Activated naive CD8-positive, alpha-beta T cell treated with anti-CD3 and anti-CD28 coated beads, Interleukin-2, amount 50 U/mL, for 24 hours (primary cell): ENCODE measurements at regions not wholly inside any gene's neighbourhood (a gene's known extent, or its start where the extent isn't known, plus 50 kb on each side); places are given as distances from the start of the nearest gene placed in this dataset.
"Not testable (repeated sequence)": the region's sequence is repeated elsewhere in the genome, so short reads cannot be mapped to it uniquely, and the experiment has no call there.

Source experiments
- ATAC-seq: fragments of 150-1000 bp; cut with Tn5 transposase; one replicate; pipeline ENCODE4 v1.10.0; 2021
- DNase-seq: peaks from one replicate; pipeline ENCODE4 v3.0.0; 2021
- H3K27ac Mint-ChIP-seq: one replicate; pipeline ENCODE4 v1.8.0; 2021; ENCODE audit warnings: mild to moderate bottlenecking, mixed read lengths
- H3K27me3 Mint-ChIP-seq: one replicate; pipeline ENCODE4 v1.8.0; 2021; ENCODE audit warnings: mixed read lengths
- H3K36me3 Mint-ChIP-seq: one replicate; pipeline ENCODE4 v1.8.0; 2021; ENCODE audit warnings: low read depth, mixed read lengths
- H3K4me1 Mint-ChIP-seq: one replicate; pipeline ENCODE4 v1.8.0; 2021; ENCODE audit warnings: mixed read lengths
- H3K4me3 Mint-ChIP-seq: one replicate; pipeline ENCODE4 v1.8.0; 2021; ENCODE audit warnings: mild to moderate bottlenecking, moderate library complexity, mixed read lengths
- H3K9me3 Mint-ChIP-seq: one replicate; pipeline ENCODE4 v1.8.0; 2021; ENCODE audit warnings: mixed read lengths

- no peak for DNase-seq
- Mint-ChIP-seq H3K27ac (no peak overlapping the region), H3K4me3 (no peak overlapping the region), H3K36me3 (no peaks in the 10 kb centered on the region), H3K27me3 (no peaks in the 10 kb centered on the region), H3K9me3 (peaks cover 13% of the 10 kb centered on the region), H3K4me1 (peaks cover 3% of the 10 kb centered on the region)
- no peak for ATAC-seq
Measured at GRCh38 chr7:81284576-81284975, 365.7 kb upstream of the SEMA3C start.

- Mint-ChIP-seq H3K36me3 (no peaks in the 10 kb centered on the region), H3K9me3 (peaks cover 10% of the 10 kb centered on the region), H3K27me3 (no peaks in the 10 kb centered on the region), H3K4me3 (no peak overlapping the region), H3K27ac (no peak overlapping the region), H3K4me1 (peaks cover 3% of the 10 kb centered on the region)
- ATAC-seq (no peak), DNase-seq (no peak)
Measured at GRCh38 chr7:81280531-81280930, 361.7 kb upstream of the SEMA3C start.

- H3K4me1 Mint-ChIP-seq, result no peaks in the 10 kb centered on the region
- no peaks in the 10 kb centered on the region for H3K9me3 Mint-ChIP-seq
- no peak overlapping the region for H3K27ac Mint-ChIP-seq
- H3K27me3 Mint-ChIP-seq, result no peaks in the 10 kb centered on the region
- ATAC-seq (no peak), DNase-seq (no peak)
- no peaks in the 10 kb centered on the region for H3K36me3 Mint-ChIP-seq
- H3K4me3 Mint-ChIP-seq, result no peak overlapping the region
Measured at GRCh38 chr7:81277691-81278090, 358.8 kb upstream of the SEMA3C start.

GRCh38 chr7:81273601-81274397 lies 354.9 kb upstream of the SEMA3C start:
- DNase-seq, result no peak
- H3K36me3 Mint-ChIP-seq, result no peaks in the 10 kb centered on the region
- H3K9me3 Mint-ChIP-seq, result no peaks in the 10 kb centered on the region
- no peak overlapping the region for H3K27ac Mint-ChIP-seq
- no peaks in the 10 kb centered on the region for H3K4me1 Mint-ChIP-seq
- H3K4me3 Mint-ChIP-seq, result no peak overlapping the region
- H3K27me3 Mint-ChIP-seq, result no peaks in the 10 kb centered on the region
- ATAC-seq, result no peak

GRCh38 chr7:81272176-81272575 lies 353.3 kb upstream of the SEMA3C start:
- no peak overlapping the region for H3K27ac Mint-ChIP-seq
- ATAC-seq (no peak), DNase-seq (no peak)
- H3K4me1 Mint-ChIP-seq, result no peaks in the 10 kb centered on the region
- no peaks in the 10 kb centered on the region for H3K36me3 Mint-ChIP-seq
- no peak overlapping the region for H3K4me3 Mint-ChIP-seq
- H3K9me3 Mint-ChIP-seq, result peaks cover 3% of the 10 kb centered on the region
- H3K27me3 Mint-ChIP-seq, result no peaks in the 10 kb centered on the region

GRCh38 chr7:81268551-81268950 lies 349.7 kb upstream of the SEMA3C start:
- no peak for DNase-seq
- ATAC-seq, result no peak
- H3K27me3 Mint-ChIP-seq, result no peaks in the 10 kb centered on the region
- H3K27ac Mint-ChIP-seq, result no peak overlapping the region
- H3K9me3 Mint-ChIP-seq, result peaks cover 3% of the 10 kb centered on the region
- no peaks in the 10 kb centered on the region for H3K4me1 Mint-ChIP-seq
- no peaks in the 10 kb centered on the region for H3K36me3 Mint-ChIP-seq
- H3K4me3 Mint-ChIP-seq, result no peak overlapping the region

GRCh38 chr7:81267508-81267907 lies 348.7 kb upstream of the SEMA3C start:
- H3K36me3 Mint-ChIP-seq, result no peaks in the 10 kb centered on the region
- H3K27ac Mint-ChIP-seq, result no peak overlapping the region
- no peaks in the 10 kb centered on the region for H3K4me1 Mint-ChIP-seq
- DNase-seq (no peak), ATAC-seq (no peak)
- no peaks in the 10 kb centered on the region for H3K27me3 Mint-ChIP-seq
- H3K4me3 Mint-ChIP-seq, result no peak overlapping the region
- peaks cover 3% of the 10 kb centered on the region for H3K9me3 Mint-ChIP-seq

GRCh38 chr7:81264116-81264515 lies 345.3 kb upstream of the SEMA3C start:
- Mint-ChIP-seq H3K27ac (no peak overlapping the region), H3K9me3 (peaks cover 14% of the 10 kb centered on the region), H3K4me3 (no peak overlapping the region), H3K4me1 (no peaks in the 10 kb centered on the region), H3K27me3 (no peaks in the 10 kb centered on the region), H3K36me3 (no peaks in the 10 kb centered on the region)
- DNase-seq (no peak), ATAC-seq (no peak)

GRCh38 chr7:81260152-81260551 lies 341.3 kb upstream of the SEMA3C start:
- no peaks in the 10 kb centered on the region for H3K36me3 Mint-ChIP-seq
- ATAC-seq (no peak), DNase-seq (no peak)
- H3K4me3 Mint-ChIP-seq, result no peak overlapping the region
- H3K9me3 Mint-ChIP-seq, result peaks cover 20% of the 10 kb centered on the region
- no peak overlapping the region for H3K27ac Mint-ChIP-seq
- no peaks in the 10 kb centered on the region for H3K27me3 Mint-ChIP-seq
- no peaks in the 10 kb centered on the region for H3K4me1 Mint-ChIP-seq

- H3K9me3 Mint-ChIP-seq, result peaks cover 24% of the 10 kb centered on the region
- H3K27ac Mint-ChIP-seq, result no peak overlapping the region
- no peaks in the 10 kb centered on the region for H3K27me3 Mint-ChIP-seq
- DNase-seq, result no peak
- no peaks in the 10 kb centered on the region for H3K36me3 Mint-ChIP-seq
- ATAC-seq, result no peak
- no peaks in the 10 kb centered on the region for H3K4me1 Mint-ChIP-seq
- H3K4me3 Mint-ChIP-seq, result no peak overlapping the region
Measured at GRCh38 chr7:81256991-81257390, 338.1 kb upstream of the SEMA3C start.

GRCh38 chr7:81248420-81248819 lies 329.6 kb upstream of the SEMA3C start:
- no peak overlapping the region for H3K27ac Mint-ChIP-seq
- no peak for DNase-seq
- peaks cover 12% of the 10 kb centered on the region for H3K9me3 Mint-ChIP-seq
- H3K27me3 Mint-ChIP-seq, result peaks cover 2% of the 10 kb centered on the region
- no peaks in the 10 kb centered on the region for H3K36me3 Mint-ChIP-seq
- no peak overlapping the region for H3K4me3 Mint-ChIP-seq
- no peaks in the 10 kb centered on the region for H3K4me1 Mint-ChIP-seq
- no peak for ATAC-seq

GRCh38 chr7:81247364-81247763 lies 328.5 kb upstream of the SEMA3C start:
- H3K9me3 Mint-ChIP-seq, result peaks cover 12% of the 10 kb centered on the region
- ATAC-seq, DNase-seq, H3K4me1 Mint-ChIP-seq, H3K27me3 Mint-ChIP-seq, H3K4me3 Mint-ChIP-seq, H3K36me3 Mint-ChIP-seq, H3K27ac Mint-ChIP-seq: not testable (repeated sequence)

- H3K27me3 Mint-ChIP-seq, result peaks cover 2% of the 10 kb centered on the region
- no peaks in the 10 kb centered on the region for H3K4me1 Mint-ChIP-seq
- H3K27ac Mint-ChIP-seq, result no peak overlapping the region
- no peak for ATAC-seq
- H3K4me3 Mint-ChIP-seq, result no peak overlapping the region
- no peak for DNase-seq
- H3K9me3 Mint-ChIP-seq, result peaks cover 17% of the 10 kb centered on the region
- H3K36me3 Mint-ChIP-seq, result no peaks in the 10 kb centered on the region
Measured at GRCh38 chr7:81245353-81245752, 326.5 kb upstream of the SEMA3C start.

- no peak for ATAC-seq
- H3K9me3 Mint-ChIP-seq, result peaks cover 14% of the 10 kb centered on the region
- no peaks in the 10 kb centered on the region for H3K36me3 Mint-ChIP-seq
- H3K27me3 Mint-ChIP-seq, result peaks cover 2% of the 10 kb centered on the region
- no peaks in the 10 kb centered on the region for H3K4me1 Mint-ChIP-seq
- H3K4me3 Mint-ChIP-seq, result no peak overlapping the region
- H3K27ac Mint-ChIP-seq, result no peak overlapping the region
- no peak for DNase-seq
Measured at GRCh38 chr7:81244224-81244623, 325.4 kb upstream of the SEMA3C start.

- no peaks in the 10 kb centered on the region for H3K4me1 Mint-ChIP-seq
- H3K9me3 Mint-ChIP-seq, result peaks cover 6% of the 10 kb centered on the region
- ATAC-seq (no peak), DNase-seq (no peak)
- no peak overlapping the region for H3K27ac Mint-ChIP-seq
- H3K4me3 Mint-ChIP-seq, result no peak overlapping the region
- no peaks in the 10 kb centered on the region for H3K27me3 Mint-ChIP-seq
- no peaks in the 10 kb centered on the region for H3K36me3 Mint-ChIP-seq
Measured at GRCh38 chr7:81236560-81236959, 317.7 kb upstream of the SEMA3C start.

GRCh38 chr7:81235997-81236396 lies 317.1 kb upstream of the SEMA3C start:
- no peaks in the 10 kb centered on the region for H3K4me1 Mint-ChIP-seq
- H3K27me3 Mint-ChIP-seq, result no peaks in the 10 kb centered on the region
- H3K9me3 Mint-ChIP-seq, result no peaks in the 10 kb centered on the region
- H3K4me3 Mint-ChIP-seq, result no peak overlapping the region
- H3K27ac Mint-ChIP-seq, result no peak overlapping the region
- no peak for ATAC-seq
- no peaks in the 10 kb centered on the region for H3K36me3 Mint-ChIP-seq
- DNase-seq, result no peak
